Colonic mucosa (tissue), 4 donors: ENCODE measurements at regions not wholly inside any gene's neighbourhood (a gene's known extent, or its start where the extent isn't known, plus 50 kb on each side); places are given as distances from the start of the nearest gene placed in this dataset.

Source experiments
- DNase-seq: peaks from one replicate; pipeline ENCODE4 v3.0.0-alpha.2; 2020
- H3K27ac ChIP-seq: fragments of 200-600 bp; one replicate; pipeline ENCODE4 v1.8.0; 2021
- H3K27me3 ChIP-seq: fragments of 200-600 bp; one replicate; pipeline ENCODE4 v1.8.0; 2021
- H3K36me3 ChIP-seq: fragments of 200-600 bp; one replicate; pipeline ENCODE4 v1.8.0; 2021
- H3K4me1 ChIP-seq: fragments of 200-600 bp; one replicate; pipeline ENCODE4 v1.8.0; 2021; ENCODE audit warnings: mild to moderate bottlenecking
- H3K4me3 ChIP-seq: fragments of 200-600 bp; one replicate; pipeline ENCODE4 v1.8.0; 2021
- H3K9ac ChIP-seq, 2 donors: one replicate each; pipeline ENCODE4 v1.7.0; 2013; ENCODE audit warnings: control low read depth in 2 of 2, low read depth in 2 of 2, low read length in 2 of 2
- H3K9me3 ChIP-seq: fragments of 200-600 bp; one replicate; pipeline ENCODE4 v1.8.0; 2021
- CTCF ChIP-seq: fragments of 200-600 bp; IDR thresholded peaks from one replicate; pipeline ENCODE4 v1.8.0; 2022; ENCODE audit warnings: antibody characterized with exemption, mild to moderate bottlenecking
- intact Hi-C: fragments of 100-400 bp; cut with DNase I; formaldehyde crosslinking; loops from one replicate; pipeline ENCODE4 v1.14.1; 2022
- donor health status: healthy.
- donor health status: DM: no; HTN: no; CAD: no.
- donor health status: DM: no; HTN: no; CAD: no.

- DNase-seq, result no peak
- H3K27ac ChIP-seq, result no peak overlapping the region
- H3K4me1 ChIP-seq, result no peaks in the 10 kb centered on the region
- intact Hi-C loops, result no loop called here
- no peak overlapping the region for H3K9ac ChIP-seq
- TF ChIP-seq CTCF, result no peak
- H3K36me3 ChIP-seq, result no peaks in the 10 kb centered on the region
- no peak overlapping the region for H3K4me3 ChIP-seq
- H3K9me3 ChIP-seq, result no peaks in the 10 kb centered on the region
- no peaks in the 10 kb centered on the region for H3K27me3 ChIP-seq
Observed at GRCh38 chr9:100761276-100761802, 183.5 kb downstream of the CAVIN4 start.

GRCh38 chr9:100774326-100774725 lies 196.4 kb downstream of the CAVIN4 start:
- DNase-seq, result no peak
- H3K9me3 ChIP-seq, result no peaks in the 10 kb centered on the region
- no peaks in the 10 kb centered on the region for H3K27me3 ChIP-seq
- no peak for TF ChIP-seq CTCF
- H3K27ac ChIP-seq, result no peak overlapping the region
- no peak overlapping the region for H3K9ac ChIP-seq
- H3K4me3 ChIP-seq, result no peak overlapping the region
- no peaks in the 10 kb centered on the region for H3K4me1 ChIP-seq
- H3K36me3 ChIP-seq, result no peaks in the 10 kb centered on the region
- intact Hi-C loops, result no loop called here

- TF ChIP-seq CTCF, result no peak
- no peak overlapping the region for H3K9ac ChIP-seq
- no peak for DNase-seq
- H3K9me3 ChIP-seq, result no peaks in the 10 kb centered on the region
- H3K27me3 ChIP-seq, result no peaks in the 10 kb centered on the region
- intact Hi-C loops, result no loop called here
- no peaks in the 10 kb centered on the region for H3K36me3 ChIP-seq
- no peak overlapping the region for H3K27ac ChIP-seq
- no peak overlapping the region for H3K4me3 ChIP-seq
- H3K4me1 ChIP-seq, result no peaks in the 10 kb centered on the region
Observed at GRCh38 chr9:100774962-100775361, 197.1 kb downstream of the CAVIN4 start.

DNA sequence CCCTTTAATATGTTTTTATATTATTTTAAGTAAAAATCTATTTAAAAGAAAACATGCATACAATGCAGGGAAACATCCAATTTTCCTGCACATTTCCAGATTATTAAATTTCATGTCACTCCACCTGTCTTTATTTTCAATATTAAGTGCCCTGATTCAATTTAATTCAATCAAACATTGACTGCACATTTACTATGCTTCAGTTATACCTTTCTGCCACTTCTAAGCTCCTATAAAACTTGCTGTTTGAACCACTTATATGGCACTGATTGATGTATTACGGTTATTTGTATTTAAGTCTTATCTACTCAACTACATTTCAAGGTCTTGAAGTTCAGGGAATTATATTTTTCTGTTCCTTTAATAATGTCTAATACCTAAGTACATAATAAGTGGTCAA lies 198.0 kb downstream of the CAVIN4 start:
- Histone ChIP-seq H3K9ac (no peak overlapping the region), H3K36me3 (no peaks in the 10 kb centered on the region), H3K27ac (no peak overlapping the region), H3K4me3 (no peak overlapping the region), H3K9me3 (no peaks in the 10 kb centered on the region), H3K27me3 (no peaks in the 10 kb centered on the region), H3K4me1 (no peaks in the 10 kb centered on the region)
- DNase-seq, result no peak
- TF ChIP-seq CTCF, result no peak
- intact Hi-C loops, result no loop called here

GRCh38 chr9:100784755-100785154 lies 206.9 kb downstream of the CAVIN4 start:
- TF ChIP-seq CTCF, result no peak
- Histone ChIP-seq H3K9me3 (no peaks in the 10 kb centered on the region), H3K4me3 (no peak overlapping the region), H3K9ac (no peak overlapping the region), H3K4me1 (no peaks in the 10 kb centered on the region), H3K36me3 (no peaks in the 10 kb centered on the region), H3K27me3 (no peaks in the 10 kb centered on the region), H3K27ac (no peak overlapping the region)
- no peak for DNase-seq
- intact Hi-C loops, result no loop called here

DNA sequence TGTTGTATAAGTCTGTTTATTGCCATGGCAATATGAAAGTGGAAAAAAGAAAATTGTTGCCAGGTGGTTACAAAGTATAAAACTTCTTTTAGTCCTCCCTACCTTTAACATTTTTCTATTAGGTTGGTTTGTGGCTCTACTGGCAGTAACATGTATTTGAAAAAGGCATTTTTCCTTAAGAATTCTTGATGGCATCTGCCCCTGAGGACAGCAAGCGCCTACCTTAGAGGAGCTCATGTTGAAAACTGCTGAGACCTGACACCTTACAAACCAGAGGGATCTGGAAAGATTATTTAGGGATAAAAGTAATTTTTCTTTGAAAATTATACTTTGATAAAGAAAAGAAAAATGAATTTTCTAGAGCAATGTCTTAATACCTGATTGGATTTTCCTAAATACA lies 208.1 kb downstream of the CAVIN4 start:
- H3K9me3 ChIP-seq, result no peaks in the 10 kb centered on the region
- no peak overlapping the region for H3K9ac ChIP-seq
- DNase-seq, result no peak
- H3K27ac ChIP-seq, result no peak overlapping the region
- H3K4me1 ChIP-seq, result no peaks in the 10 kb centered on the region
- H3K27me3 ChIP-seq, result no peaks in the 10 kb centered on the region
- H3K4me3 ChIP-seq, result no peak overlapping the region
- H3K36me3 ChIP-seq, result no peaks in the 10 kb centered on the region
- TF ChIP-seq CTCF, result no peak
- intact Hi-C loops, result no loop called here
